ENCODE measurements at regions not wholly inside any gene's neighbourhood (a gene's known extent, or its start where the extent isn't known, plus 50 kb on each side); places are given as distances from the start of the nearest gene placed in this dataset.
"Not testable (repeated sequence)": the region's sequence is repeated elsewhere in the genome, so short reads cannot be mapped to it uniquely, and the experiment has no call there.

DNA sequence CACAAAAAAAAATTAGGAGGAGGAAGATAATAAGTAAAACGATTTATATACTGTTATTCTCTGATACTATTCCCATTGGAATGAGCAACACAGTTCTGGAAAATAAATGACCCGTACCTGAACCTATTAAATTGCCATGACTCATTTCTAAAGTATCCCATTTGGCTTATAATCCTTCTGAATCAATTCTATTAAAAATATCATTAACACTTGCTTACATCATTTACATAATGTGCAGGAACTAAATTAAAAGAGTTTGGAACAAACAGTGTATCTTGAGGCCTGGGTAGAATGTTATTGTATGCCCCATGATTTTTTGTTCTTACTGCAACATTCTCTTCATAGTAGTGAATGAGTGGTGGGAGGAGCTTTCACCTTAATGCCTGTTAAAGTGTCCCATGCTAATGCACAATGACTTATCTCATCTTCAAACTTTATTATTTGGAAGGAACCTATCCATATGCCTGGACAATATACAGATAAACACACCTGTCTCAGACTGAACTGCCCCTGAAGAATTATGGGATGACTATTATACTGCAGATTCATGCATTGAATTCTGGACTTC is 549.9 kb upstream of the ACVR2A start:
- DNase-seq (ENCODE audit: low read depth, low spot score): no peak

DNA sequence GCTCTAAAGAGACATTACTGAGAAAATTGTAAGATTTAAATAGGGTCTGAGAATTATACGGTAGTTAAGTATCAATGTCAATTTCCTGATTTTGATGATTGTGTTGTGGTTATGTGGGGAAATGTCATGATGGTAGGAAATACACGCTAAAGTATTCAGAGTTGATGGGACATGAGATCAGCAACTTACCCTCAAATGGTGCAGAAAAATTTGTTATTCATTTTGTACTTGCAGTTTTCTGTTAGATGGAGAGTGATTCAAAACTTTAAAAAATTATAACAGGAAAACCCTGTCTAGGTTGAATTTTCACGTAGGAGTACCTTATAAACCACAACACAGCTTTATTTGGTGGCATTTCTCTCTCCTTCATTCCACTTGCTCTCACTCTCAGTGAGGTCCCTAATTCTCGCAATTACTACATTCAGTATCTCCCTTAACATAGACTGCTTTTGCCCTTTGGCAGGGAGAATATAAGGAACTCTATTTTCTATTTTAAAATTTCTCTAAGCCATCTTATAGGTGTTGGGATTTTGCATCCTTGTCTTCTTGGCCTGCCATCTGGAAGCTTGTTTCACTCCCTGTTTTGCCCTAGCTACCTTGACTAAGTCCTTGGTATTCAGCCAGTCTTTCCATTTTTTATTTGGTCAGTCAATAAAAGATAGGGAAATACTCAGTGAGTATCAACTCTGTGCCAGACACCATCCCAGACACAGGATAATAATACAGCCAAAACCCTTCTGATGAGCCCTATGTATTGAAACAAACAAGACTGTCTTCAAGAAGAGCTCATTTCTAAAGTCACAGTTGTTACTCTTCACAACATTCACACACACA is 550.6 kb upstream of the ACVR2A start:
- no peak for DNase-seq (ENCODE audit: low read depth, low spot score)

DNA sequence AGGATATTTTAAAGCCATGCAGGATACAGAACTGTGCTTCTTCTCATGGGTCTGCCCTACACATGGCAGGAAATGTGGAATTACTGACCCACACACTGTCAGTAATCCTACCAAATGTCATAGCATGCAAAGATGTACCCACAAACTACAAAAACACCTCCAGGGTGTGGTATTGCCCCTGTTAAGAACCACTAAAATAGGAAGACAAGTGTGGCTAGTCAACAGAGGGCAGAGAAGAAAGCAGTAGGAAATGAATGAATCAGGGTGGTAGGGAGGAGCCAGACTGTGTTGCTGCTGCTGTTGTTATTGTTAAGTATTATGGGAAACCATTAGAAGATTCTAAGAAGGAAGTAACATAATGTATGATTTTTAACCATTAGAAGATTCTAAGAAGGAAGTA is 556.7 kb upstream of the ACVR2A start:
- DNase-seq (ENCODE audit: low read depth, low spot score): no peak

DNA sequence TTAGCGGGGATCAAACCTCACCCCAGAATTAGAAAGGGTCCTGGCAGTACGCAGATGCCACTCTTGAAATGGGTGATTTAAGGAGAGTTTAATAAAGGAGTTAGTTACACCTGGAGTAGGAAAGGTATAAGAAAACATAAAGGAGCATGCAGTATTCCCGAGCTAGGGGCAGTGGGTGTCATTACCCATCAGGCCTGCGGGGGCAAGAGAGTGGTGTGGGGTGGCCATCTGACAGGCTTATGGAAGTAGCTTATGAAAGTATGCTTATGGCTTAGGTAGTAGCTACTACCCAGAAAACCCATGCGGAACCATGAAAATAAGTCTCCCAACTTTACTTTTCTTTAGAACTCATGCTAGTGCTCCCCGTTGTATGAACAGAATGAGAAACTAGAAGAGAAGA is 568.9 kb upstream of the ACVR2A start:
- DNase-seq (ENCODE audit: low read depth, low spot score): no peak

DNA sequence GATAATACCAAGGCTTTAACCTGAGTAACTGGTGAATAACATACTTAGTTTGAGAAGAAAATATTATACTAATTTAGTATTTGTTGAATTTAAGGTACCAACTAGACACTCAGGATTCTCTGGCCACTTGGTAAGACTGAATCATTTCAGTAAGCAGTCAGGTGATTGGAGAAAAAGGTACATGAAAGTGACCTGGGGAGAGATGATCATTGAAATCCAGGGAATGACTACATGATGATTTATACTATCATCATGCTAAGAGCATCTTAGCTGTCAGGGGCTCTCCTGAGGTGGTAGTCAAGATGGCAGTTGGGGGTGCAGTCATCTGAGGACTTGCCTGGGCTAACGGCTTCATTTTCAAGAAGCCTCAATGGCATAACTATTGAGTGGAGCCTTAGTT is 571.2 kb upstream of the ACVR2A start:
- DNase-seq (ENCODE audit: low read depth, low spot score): no peak

DNA sequence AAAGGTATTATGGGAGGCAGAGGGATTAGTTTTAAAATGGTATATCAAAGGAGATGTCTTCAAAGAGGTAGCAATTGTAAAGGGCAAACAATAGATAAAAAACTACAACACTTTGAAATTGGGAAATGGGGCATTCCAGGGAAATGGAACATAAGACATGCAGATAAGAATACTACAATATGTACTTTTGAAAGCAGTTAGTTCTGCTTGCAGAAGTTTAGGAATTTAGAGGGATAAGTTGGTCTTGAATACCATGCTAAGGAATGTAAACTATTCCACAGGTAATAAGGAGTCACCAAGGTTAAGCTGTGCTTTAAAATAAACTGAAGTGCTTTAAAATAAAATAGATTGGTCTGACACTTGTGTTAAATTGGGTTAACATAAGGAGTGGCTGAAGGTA is 571.7 kb upstream of the ACVR2A start:
- no peak for DNase-seq (ENCODE audit: low read depth, low spot score)

DNA sequence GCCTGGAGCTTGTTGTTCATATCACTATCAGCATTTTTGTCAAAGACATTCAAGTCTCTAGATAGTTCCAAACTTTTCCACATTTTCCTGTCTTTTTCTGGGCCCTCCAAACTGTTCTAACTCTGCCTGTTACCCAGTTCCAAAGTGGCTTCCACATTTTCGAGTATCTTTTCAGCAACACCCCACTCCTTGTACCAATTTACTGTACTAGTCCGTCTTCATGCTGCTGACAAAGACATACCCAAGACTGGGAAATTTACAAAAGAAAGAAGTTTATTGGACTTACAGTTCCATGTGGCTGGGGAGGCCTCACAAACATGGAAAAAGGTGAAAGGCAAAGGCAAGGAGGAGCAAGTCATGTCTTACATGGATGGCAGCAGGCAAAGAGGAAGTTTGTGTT is 575.2 kb upstream of the ACVR2A start:
- DNase-seq (ENCODE audit: low read depth, low spot score): not testable (repeated sequence)

DNA sequence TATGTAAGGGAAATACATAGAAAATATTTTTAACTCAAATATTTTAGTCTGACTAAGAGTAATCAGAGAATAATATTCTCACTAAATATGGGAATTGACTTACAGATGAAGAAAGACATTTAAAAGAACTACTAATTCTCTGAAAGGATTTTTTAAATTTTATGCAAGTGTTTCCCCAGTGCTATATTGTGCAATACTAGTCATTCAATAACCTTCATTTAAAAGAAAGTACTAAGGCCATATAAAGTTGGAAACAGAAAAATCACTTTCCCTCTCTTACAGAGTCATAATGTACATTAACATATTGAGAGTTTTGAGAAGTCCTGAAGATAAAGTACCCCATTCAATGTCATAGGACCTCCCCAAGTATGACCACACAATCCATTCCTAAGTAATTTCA is 584.6 kb upstream of the ACVR2A start:
- DNase-seq (ENCODE audit: low read depth, low spot score): no peak

DNA sequence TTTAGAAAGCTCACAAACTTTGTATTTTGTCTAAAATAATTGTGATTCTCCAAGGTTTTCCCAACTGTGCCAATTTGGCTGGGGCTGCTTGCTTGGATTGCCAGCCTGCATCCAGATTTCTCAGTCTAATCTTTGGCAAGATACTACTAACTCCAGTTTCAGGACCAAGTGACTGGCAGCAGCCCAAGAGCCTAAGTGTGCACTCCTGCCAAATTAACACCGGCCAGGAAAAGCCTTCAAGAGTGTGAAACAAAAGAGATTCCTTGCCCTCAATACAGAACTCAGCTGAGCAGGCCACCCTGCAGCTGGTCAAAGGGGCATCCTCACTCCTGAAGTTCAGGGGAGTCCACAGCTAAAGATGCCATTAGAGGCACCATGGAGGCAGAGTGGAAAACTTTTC is 589.0 kb upstream of the ACVR2A start:
- no peak for DNase-seq (ENCODE audit: low read depth, low spot score)

DNA sequence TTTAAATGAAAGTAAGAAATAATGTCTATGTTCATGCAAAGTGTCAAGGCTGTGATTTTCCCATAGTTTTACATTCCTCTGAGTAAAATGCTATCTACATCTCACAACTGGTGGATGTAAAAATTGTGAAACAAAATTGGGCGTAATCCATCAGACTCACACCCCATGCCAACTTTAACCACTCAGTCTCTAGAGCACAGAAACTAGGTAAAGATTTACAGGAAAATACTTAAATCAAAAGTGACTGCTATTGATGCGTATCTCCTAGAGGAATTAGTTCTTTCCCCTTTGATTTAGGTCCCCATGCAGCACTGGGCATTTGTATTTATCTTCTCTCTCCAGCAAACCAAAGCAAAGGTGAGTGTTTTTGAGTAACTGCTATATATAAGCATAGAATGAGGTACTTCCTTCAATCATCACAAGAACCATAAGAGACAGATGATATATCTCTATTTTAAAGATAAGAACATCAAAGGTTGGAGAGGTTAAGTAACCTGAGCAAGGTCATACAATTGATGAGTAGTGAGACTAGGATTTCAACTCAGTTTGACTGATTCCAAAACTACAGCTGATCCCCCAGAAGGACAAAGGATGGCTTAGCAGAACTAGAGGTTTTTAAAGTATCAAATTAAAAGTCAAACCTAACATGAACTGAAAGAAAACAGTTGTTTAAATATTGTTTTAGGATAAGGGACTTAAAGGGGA is 594.0 kb upstream of the ACVR2A start:
- no peak for DNase-seq (ENCODE audit: low read depth, low spot score)

DNA sequence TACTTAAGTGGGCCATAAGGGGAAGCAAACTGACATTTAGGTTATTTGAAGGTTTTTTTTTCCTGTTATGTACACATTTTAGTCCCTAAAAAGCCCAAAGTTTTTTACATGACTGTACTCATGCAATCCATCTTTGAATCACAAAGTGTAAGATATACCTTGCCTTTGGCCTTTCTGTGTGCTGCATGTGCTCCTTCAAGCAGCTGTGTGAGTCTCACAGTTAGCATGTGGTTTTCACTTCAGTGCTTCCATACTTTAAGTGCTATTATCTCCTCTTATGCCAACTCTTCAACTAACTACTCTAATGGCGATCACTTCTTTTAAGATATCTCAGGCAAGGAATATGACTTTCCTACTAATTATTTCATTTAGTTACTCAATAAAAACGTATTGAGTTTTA is 597.1 kb upstream of the ACVR2A start:
- no peak for DNase-seq (ENCODE audit: low read depth, low spot score)

DNA sequence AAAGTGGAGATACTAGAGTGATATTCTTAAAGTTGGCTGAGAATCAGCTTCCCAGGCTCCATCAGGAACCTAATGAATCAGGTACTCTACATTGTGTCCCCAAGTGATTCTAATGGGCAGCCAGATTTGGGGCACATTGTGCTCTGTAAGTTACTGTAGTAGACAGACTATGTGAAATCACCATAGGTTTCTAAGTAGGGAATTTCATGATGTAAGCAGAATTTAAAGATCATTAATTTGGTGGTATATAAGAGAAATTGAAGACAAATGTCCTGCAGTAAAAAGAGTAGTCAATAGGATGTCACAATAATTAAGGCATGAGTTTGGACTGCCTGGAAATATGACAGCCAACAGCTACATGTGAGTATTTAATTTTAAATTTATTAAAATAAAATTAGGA is 602.4 kb upstream of the ACVR2A start:
- no peak for DNase-seq (ENCODE audit: low read depth, low spot score)

DNA sequence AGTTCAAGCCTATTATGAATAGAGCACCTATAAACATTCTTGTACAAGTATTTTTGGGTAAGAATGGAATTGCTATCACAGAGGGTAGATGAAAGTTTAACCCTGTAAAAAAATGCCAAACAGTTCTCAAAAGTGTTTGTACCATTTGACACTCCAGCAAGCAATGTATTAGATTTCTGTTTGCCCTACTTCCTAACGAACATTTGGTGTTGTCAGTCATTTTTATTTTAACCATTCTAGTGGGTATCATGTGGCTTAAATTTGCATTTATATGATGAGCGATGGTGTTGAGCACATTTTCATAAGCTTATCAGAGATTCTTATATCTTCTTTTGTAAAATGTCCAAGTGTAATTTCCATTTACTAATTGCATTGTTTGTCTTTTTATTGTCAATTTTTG is 608.2 kb upstream of the ACVR2A start:
- no peak for DNase-seq (ENCODE audit: low read depth, low spot score)

DNA sequence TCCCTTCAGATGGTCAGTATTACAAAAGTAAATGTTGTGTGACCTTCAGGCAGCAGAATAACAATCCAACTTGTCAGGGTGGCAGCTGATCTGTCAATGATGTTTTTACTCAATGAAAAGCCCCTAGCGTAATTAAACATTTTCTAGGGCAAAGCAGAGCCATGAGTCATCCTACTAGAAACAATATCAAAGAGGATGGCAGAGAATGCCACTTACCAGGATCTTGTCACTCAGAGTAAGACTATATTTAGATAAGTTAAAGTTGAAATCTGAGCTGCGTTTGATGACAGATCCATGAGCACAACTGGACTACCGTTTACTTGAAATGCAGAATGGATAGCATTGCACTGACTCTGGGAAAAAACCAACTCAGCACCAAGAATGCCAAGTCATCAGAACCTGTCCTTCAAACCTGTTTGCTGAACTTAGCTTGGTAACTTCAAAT is 612.6 kb upstream of the ACVR2A start:
- no peak for DNase-seq (ENCODE audit: low read depth, low spot score)

DNA sequence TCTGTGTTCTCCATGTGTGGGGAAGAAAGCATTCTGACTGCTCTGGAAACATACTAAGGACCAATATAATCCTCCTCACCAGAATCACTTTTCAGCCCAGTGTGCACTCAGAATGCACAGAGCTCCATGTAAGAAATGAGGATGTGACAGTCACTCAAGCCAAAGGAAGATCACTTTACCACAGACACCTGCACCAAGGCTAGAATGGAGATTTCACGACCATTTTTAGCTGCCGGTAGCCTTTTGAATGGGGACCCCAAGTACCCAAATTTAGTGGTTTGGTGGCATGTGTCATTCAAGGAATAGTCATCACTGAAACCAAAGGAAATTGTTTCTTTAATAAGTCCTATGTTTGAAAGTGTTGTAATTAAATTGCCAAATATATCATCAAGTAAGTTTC is 613.2 kb upstream of the ACVR2A start:
- no peak for DNase-seq (ENCODE audit: low read depth, low spot score)

DNA sequence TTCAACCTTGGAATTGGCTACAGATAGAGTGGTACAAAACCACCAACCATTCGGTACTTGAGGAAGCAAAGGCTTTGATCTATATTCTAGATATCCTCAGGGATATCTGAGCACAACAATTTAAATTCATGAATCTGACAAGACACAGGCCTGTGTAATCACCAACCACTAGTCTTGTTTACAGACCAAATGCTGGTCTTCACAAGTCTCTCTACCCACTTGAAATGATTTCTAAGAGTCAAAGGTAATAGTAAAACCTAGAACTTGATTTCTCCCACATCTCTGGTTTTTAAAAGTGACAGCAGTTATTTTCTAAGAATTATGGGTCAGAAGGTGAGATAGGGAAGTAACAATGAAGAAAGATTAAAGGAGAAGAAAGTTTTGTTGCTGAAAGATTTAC is 613.7 kb upstream of the ACVR2A start:
- no peak for DNase-seq (ENCODE audit: low read depth, low spot score)

DNA sequence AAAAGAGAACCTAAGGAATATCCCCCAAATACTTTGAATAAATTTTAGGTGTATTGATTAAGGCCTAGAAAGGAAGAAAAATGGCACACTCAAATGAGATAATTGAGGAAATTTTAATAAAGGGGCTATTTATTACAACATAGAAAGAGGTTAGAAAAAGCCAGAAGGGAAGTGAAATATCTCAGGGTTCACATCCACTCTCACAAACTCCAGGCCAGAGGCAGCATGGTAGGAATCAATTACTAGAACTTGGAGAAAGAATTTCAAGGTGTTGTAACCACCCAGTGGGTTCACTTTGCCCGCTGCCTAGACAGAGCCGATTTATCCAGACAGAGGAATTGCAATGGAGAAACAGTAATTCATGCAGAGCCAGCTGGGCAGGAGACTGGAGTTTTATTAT is 617.5 kb upstream of the ACVR2A start:
- DNase-seq (ENCODE audit: low read depth, low spot score): no peak

DNA sequence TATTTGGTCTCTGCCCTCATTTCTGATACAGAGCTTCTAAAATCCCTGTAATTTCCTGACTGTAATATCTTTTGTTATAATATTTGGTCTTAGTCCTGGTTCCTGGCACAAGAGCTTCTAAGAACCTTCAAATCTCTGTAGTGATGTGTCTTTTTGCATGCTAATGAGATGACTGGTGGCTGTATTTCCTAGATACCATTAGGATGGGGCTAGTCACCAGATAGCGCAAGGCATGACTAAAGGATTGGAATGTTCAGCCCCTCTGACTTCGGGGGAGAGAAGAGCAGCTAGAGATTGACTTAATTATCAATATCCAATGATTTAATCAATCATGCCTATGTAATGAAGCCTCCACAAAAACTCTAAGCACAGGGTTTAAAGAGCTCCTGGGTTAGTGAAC is 620.8 kb upstream of the ACVR2A start:
- DNase-seq (ENCODE audit: low read depth, low spot score): no peak

DNA sequence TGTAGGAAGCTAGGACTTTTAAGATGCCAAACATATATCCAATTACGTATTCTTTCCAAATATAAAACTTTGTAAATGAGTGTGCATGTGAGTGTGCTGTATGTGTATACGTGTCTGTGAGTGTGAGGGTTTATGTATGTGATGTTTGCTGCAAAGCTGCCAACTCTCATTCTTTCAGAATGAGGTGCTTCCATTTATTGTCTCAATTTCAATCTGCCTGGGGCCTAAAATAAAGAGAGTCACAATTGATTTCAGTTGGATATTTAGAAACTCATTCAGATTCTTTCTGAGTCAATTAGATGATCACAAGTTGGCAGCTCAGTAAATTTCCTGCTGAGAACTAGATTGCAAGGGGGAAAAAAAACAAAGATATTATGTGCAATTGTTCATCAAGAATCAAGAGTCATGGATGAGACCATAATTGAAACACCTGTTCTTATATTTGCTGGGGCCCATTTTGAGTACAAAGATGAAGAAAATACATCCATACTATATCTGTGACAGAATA is 621.2 kb upstream of the ACVR2A start:
- DNase-seq (ENCODE audit: low read depth, low spot score): no peak

DNA sequence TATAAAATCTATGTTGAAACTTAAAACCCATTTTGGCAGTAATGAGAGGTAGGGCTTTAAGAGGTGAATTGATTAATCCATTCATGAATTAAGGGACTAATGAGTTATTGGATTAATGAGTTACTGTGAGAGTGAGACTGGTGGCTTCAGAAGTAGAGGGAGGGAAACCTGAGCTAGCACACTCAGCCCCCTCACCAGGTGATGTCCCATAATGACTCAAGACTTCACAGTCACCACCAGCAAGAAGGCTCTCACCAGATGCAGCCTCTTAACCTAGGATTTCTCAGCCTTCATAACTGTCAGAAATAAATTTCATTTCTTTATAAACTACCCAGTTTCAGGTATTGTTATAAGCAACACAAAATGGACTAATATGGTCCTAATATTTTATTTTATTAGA is 621.7 kb upstream of the ACVR2A start:
- no peak for DNase-seq (ENCODE audit: low read depth, low spot score)

DNA sequence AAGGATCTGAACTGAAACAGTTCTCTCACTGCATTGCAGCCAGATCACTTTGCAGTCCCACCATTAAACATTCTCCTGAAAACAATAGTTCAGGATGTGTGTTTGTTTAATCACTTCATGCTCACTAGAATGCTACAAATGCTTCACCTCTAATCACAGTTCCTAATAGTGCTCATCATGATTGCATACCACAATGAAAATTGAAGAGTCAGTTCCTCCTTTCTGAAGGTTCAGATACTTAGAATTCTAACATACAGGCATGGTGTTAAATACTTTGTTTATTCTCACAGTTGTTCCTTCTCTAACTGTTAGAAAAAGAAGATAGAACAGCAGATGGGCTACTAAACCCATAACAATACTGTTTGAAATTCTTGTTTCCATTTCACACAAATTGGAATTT is 622.3 kb upstream of the ACVR2A start:
- DNase-seq (ENCODE audit: low read depth, low spot score): no peak

DNA sequence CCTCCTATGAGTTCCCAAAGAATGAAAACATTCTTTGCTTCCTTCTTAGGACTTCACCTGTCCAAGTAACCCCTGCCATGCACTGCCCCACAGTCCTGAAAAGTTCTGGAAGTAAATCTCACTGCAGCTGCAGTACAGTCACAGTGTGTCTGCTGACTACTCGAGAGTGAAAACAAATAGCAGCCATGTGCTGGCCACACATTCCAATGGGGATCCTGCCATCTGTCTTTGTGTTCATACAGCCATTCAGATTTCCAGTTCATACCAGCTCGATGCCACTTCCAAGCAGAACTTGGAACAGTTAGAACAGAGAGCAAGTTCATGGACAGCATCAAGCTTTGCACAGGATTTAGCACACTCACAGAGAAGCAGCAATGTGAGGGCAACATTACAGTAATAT is 629.9 kb upstream of the ACVR2A start:
- DNase-seq (ENCODE audit: low read depth, low spot score): no peak

DNA sequence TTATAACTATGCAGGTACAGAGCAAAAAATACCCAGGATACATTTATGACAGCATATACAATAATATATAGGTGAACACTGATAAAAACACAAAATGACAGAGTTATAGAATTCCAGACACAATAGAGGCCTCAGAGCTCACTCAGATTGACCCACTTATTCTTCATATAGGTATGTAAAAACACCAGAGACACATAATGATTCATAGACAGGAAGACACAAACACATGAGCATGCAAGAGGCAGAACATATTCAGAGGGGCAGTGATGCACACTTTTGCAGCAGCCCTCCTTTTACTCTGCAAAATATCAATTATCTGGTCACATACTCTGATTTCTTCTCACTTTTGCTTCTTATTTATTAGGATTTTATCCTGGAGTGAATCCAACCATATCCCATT is 633.3 kb upstream of the ACVR2A start:
- DNase-seq (ENCODE audit: low read depth, low spot score): no peak
